ENCODE measurements at regions not wholly inside any gene's neighbourhood (a gene's known extent, or its start where the extent isn't known, plus 50 kb on each side); places are given as distances from the start of the nearest gene placed in this dataset.
A peak's percentile ranks its signal among the peaks of the same experiment; 100 is the strongest.
"Not testable (repeated sequence)": the region's sequence is repeated elsewhere in the genome, so short reads cannot be mapped to it uniquely, and the experiment has no call there.

- H3K27ac Mint-ChIP-seq; H3K4me3 Mint-ChIP-seq; H3K4me1 Mint-ChIP-seq; H3K36me3 ChIP-seq (ENCODE audit: control insufficient read depth in 2 of 3, insufficient read depth in 3 of 3, low read length in 3 of 3); ATAC-seq; DNase-seq; POLR2A ChIA-PET; H3K4me1 ChIP-seq (ENCODE audit: control insufficient read depth in 2 of 2, insufficient read depth in 2 of 2, low read length in 2 of 2); intact Hi-C loops (cut with micrococcal nuclease); CTCF ChIA-PET; H3K4me3 ChIP-seq (ENCODE audit: low read length); H3K27ac ChIP-seq (ENCODE audit: low read depth, low read length); H3K27me3 ChIP-seq (ENCODE audit: control insufficient read depth in 2 of 2, insufficient read depth in 2 of 2, low read length in 2 of 2); H3K9me3 ChIP-seq (ENCODE audit: control insufficient read depth in 2 of 3, low read length in 3 of 3): not testable (repeated sequence)
- H3K36me3 Mint-ChIP-seq, result peaks cover 0 to 16% (median 0%) of the 10 kb centered on the region in 5 donors
- peaks cover 0 to 17% (median 9%) of the 10 kb centered on the region in 5 donors for H3K27me3 Mint-ChIP-seq
- peaks cover 6 to 25% (median 19%) of the 10 kb centered on the region in 11 donors for H3K9me3 Mint-ChIP-seq
These were observed 54.1 kb upstream of the USP14 start for GRCh38 chr18:104264-104663.

GRCh38 chr18:105161-106053, 53.0 kb upstream of the USP14 start:
- CTCF ChIA-PET; H3K4me3 Mint-ChIP-seq; H3K27me3 ChIP-seq (ENCODE audit: control insufficient read depth in 2 of 2, insufficient read depth in 2 of 2, low read length in 2 of 2); H3K4me1 ChIP-seq (ENCODE audit: control insufficient read depth in 2 of 2, insufficient read depth in 2 of 2, low read length in 2 of 2); H3K4me3 ChIP-seq (ENCODE audit: low read length); H3K36me3 ChIP-seq (ENCODE audit: control insufficient read depth in 2 of 3, insufficient read depth in 3 of 3, low read length in 3 of 3); H3K9me3 ChIP-seq (ENCODE audit: control insufficient read depth in 2 of 3, low read length in 3 of 3); POLR2A ChIA-PET; H3K27ac ChIP-seq (ENCODE audit: low read depth, low read length); H3K27ac Mint-ChIP-seq; H3K4me1 Mint-ChIP-seq: not testable (repeated sequence)
- H3K27me3 Mint-ChIP-seq, result peaks cover 0 to 17% (median 9%) of the 10 kb centered on the region in 5 donors
- H3K9me3 Mint-ChIP-seq, result peaks cover 15 to 36% (median 28%) of the 10 kb centered on the region in 11 donors
- H3K36me3 Mint-ChIP-seq, result peaks cover 0 to 26% (median 0%) of the 10 kb centered on the region in 5 donors
- DNase-seq (peak in 1 of 9 donors; percentile 41), ATAC-seq (peak; percentile 1)
- intact Hi-C loops (cut with micrococcal nuclease), result loop anchor here in 1 of 2 donors (5.0 kb wide), 1 partner anchor 372 kb away; no protein-coding TSS in a partner anchor

GRCh38 chr18:106054-106851, 52.1 kb upstream of the USP14 start:
- POLR2A ChIA-PET; ATAC-seq; H3K27ac ChIP-seq (ENCODE audit: low read depth, low read length); H3K36me3 ChIP-seq (ENCODE audit: control insufficient read depth in 2 of 3, insufficient read depth in 3 of 3, low read length in 3 of 3); H3K27me3 ChIP-seq (ENCODE audit: control insufficient read depth in 2 of 2, insufficient read depth in 2 of 2, low read length in 2 of 2); H3K4me3 ChIP-seq (ENCODE audit: low read length); H3K9me3 ChIP-seq (ENCODE audit: control insufficient read depth in 2 of 3, low read length in 3 of 3); H3K4me3 Mint-ChIP-seq; CTCF ChIA-PET; H3K27ac Mint-ChIP-seq; H3K4me1 ChIP-seq (ENCODE audit: control insufficient read depth in 2 of 2, insufficient read depth in 2 of 2, low read length in 2 of 2): not testable (repeated sequence)
- peak in 1 of 9 donors; percentile 59 for DNase-seq
- Mint-ChIP-seq H3K9me3 (peaks cover 16 to 38% (median 30%) of the 10 kb centered on the region in 11 donors), H3K36me3 (peaks cover 0 to 26% (median 0%) of the 10 kb centered on the region in 5 donors), H3K27me3 (peaks cover 0 to 13% (median 9%) of the 10 kb centered on the region in 5 donors), H3K4me1 (peaks cover under 1 to 11% (median 4%) of the 10 kb centered on the region in 7 donors)
- intact Hi-C loops (cut with micrococcal nuclease), result loop anchor here in 1 of 2 donors (5.0 kb wide), 1 partner anchor 371 kb away; no protein-coding TSS in a partner anchor

GRCh38 chr18:106868-107384, 51.4 kb upstream of the USP14 start:
- H3K4me1 ChIP-seq (ENCODE audit: control insufficient read depth in 2 of 2, insufficient read depth in 2 of 2, low read length in 2 of 2); H3K4me3 Mint-ChIP-seq; CTCF ChIA-PET; POLR2A ChIA-PET; H3K36me3 ChIP-seq (ENCODE audit: control insufficient read depth in 2 of 3, insufficient read depth in 3 of 3, low read length in 3 of 3); DNase-seq; H3K27ac Mint-ChIP-seq; H3K27me3 ChIP-seq (ENCODE audit: control insufficient read depth in 2 of 2, insufficient read depth in 2 of 2, low read length in 2 of 2); ATAC-seq; H3K27me3 Mint-ChIP-seq; H3K4me3 ChIP-seq (ENCODE audit: low read length); H3K9me3 ChIP-seq (ENCODE audit: control insufficient read depth in 2 of 3, low read length in 3 of 3); H3K27ac ChIP-seq (ENCODE audit: low read depth, low read length): not testable (repeated sequence)
- Mint-ChIP-seq H3K36me3 (peaks cover 0 to 26% (median 0%) of the 10 kb centered on the region in 5 donors), H3K4me1 (peaks cover 4 to 14% (median 7%) of the 10 kb centered on the region in 7 donors), H3K9me3 (peaks cover 16 to 38% (median 30%) of the 10 kb centered on the region in 11 donors)
- intact Hi-C loops (cut with micrococcal nuclease), result loop anchor here in 1 of 2 donors (5.0 kb wide), 1 partner anchor 370 kb away; no protein-coding TSS in a partner anchor

- H3K4me3 Mint-ChIP-seq; H3K4me1 ChIP-seq (ENCODE audit: control insufficient read depth in 2 of 2, insufficient read depth in 2 of 2, low read length in 2 of 2); H3K27me3 Mint-ChIP-seq; H3K4me3 ChIP-seq (ENCODE audit: low read length); H3K27ac ChIP-seq (ENCODE audit: low read depth, low read length); CTCF ChIA-PET; H3K36me3 ChIP-seq (ENCODE audit: control insufficient read depth in 2 of 3, insufficient read depth in 3 of 3, low read length in 3 of 3); H3K9me3 ChIP-seq (ENCODE audit: control insufficient read depth in 2 of 3, low read length in 3 of 3); DNase-seq; POLR2A ChIA-PET; H3K27ac Mint-ChIP-seq; H3K27me3 ChIP-seq (ENCODE audit: control insufficient read depth in 2 of 2, insufficient read depth in 2 of 2, low read length in 2 of 2): not testable (repeated sequence)
- peaks cover 0 to 26% (median 0%) of the 10 kb centered on the region in 5 donors for H3K36me3 Mint-ChIP-seq
- peaks cover 4 to 14% (median 7%) of the 10 kb centered on the region in 7 donors for H3K4me1 Mint-ChIP-seq
- intact Hi-C loops (cut with micrococcal nuclease), result loop anchor here in 1 of 2 donors (5.0 kb wide), 1 partner anchor 370 kb away; no protein-coding TSS in a partner anchor
- peak; percentile 9 for ATAC-seq
- H3K9me3 Mint-ChIP-seq, result peaks cover 16 to 38% (median 30%) of the 10 kb centered on the region in 11 donors
These were observed 50.9 kb upstream of the USP14 start for GRCh38 chr18:107464-107863.

- CTCF ChIA-PET; H3K4me3 Mint-ChIP-seq; H3K36me3 ChIP-seq (ENCODE audit: control insufficient read depth in 2 of 3, insufficient read depth in 3 of 3, low read length in 3 of 3); H3K27me3 ChIP-seq (ENCODE audit: control insufficient read depth in 2 of 2, insufficient read depth in 2 of 2, low read length in 2 of 2); POLR2A ChIA-PET; H3K27ac ChIP-seq (ENCODE audit: low read depth, low read length); H3K27me3 Mint-ChIP-seq; H3K4me3 ChIP-seq (ENCODE audit: low read length); H3K9me3 ChIP-seq (ENCODE audit: control insufficient read depth in 2 of 3, low read length in 3 of 3); H3K27ac Mint-ChIP-seq; H3K4me1 ChIP-seq (ENCODE audit: control insufficient read depth in 2 of 2, insufficient read depth in 2 of 2, low read length in 2 of 2): not testable (repeated sequence)
- H3K36me3 Mint-ChIP-seq, result peaks cover 0 to 26% (median 0%) of the 10 kb centered on the region in 5 donors
- intact Hi-C loops (cut with micrococcal nuclease), result loop anchor here in 1 of 2 donors (5.0 kb wide), 1 partner anchor 369 kb away; no protein-coding TSS in a partner anchor
- peaks cover 16 to 38% (median 30%) of the 10 kb centered on the region in 11 donors for H3K9me3 Mint-ChIP-seq
- ATAC-seq (peak; percentile 56), DNase-seq (peak in 1 of 9 donors; percentile 62)
- peaks cover 4 to 14% (median 7%) of the 10 kb centered on the region in 7 donors for H3K4me1 Mint-ChIP-seq
These were observed 50.3 kb upstream of the USP14 start for GRCh38 chr18:107947-108664.
